Fibroblast of the aortic adventitia (primary cell): ENCODE measurements at regions not wholly inside any gene's neighbourhood (a gene's known extent, or its start where the extent isn't known, plus 50 kb on each side); places are given as distances from the start of the nearest gene placed in this dataset.

Experiments used
- DNase-seq: peaks from one replicate; pipeline ENCODE4 v3.0.0-alpha.2; 2010; ENCODE audit warnings: low read depth
- H3K4me3 ChIP-seq: 2 replicates; pipeline ENCODE4 v1.5.1; 2011; ENCODE audit warnings: low read depth, mild to moderate bottlenecking, control low read depth, low read length, moderate library complexity
- TF ChIP-seq, protein P1 (sequence below): IDR thresholded peaks from 2 replicates; pipeline ENCODE4 v1.5.1; 2011; ENCODE audit warnings: mild to moderate bottlenecking, low read length, control low read depth, inconsistent platforms; ENCODE audit not compliant: insufficient read depth

DNA sequence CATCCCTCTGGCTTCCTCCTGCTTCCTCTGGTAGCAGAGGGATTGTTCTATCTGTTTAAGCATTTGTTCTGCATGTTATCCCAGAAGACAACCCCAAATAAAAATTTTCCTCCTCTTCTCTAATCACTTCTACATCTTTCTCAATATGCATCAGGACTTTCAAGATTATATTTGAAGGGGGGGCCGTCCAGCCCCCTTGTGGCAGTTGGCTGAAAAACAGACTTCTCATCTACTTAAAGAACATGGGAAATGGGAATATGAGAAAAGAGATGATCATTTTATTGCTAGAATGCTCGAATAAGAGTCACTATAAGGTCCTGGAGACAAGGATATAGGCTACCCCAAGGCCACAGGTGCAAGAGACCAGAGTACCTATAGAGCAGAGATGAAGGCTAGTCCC, 466.0 kb downstream of the REEP3 start:
- DNase-seq: no peak
- H3K4me3 ChIP-seq: no peak overlapping the region

GRCh38 chr10:63994371-63994770, 473.2 kb downstream of the REEP3 start:
- TF ChIP-seq, protein P1, sequence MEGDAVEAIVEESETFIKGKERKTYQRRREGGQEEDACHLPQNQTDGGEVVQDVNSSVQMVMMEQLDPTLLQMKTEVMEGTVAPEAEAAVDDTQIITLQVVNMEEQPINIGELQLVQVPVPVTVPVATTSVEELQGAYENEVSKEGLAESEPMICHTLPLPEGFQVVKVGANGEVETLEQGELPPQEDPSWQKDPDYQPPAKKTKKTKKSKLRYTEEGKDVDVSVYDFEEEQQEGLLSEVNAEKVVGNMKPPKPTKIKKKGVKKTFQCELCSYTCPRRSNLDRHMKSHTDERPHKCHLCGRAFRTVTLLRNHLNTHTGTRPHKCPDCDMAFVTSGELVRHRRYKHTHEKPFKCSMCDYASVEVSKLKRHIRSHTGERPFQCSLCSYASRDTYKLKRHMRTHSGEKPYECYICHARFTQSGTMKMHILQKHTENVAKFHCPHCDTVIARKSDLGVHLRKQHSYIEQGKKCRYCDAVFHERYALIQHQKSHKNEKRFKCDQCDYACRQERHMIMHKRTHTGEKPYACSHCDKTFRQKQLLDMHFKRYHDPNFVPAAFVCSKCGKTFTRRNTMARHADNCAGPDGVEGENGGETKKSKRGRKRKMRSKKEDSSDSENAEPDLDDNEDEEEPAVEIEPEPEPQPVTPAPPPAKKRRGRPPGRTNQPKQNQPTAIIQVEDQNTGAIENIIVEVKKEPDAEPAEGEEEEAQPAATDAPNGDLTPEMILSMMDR: no peak
- no peak for DNase-seq

More for the DNA sequence above, 466.0 kb downstream of the REEP3 start:
- TF ChIP-seq, protein P1: no peak

DNA sequence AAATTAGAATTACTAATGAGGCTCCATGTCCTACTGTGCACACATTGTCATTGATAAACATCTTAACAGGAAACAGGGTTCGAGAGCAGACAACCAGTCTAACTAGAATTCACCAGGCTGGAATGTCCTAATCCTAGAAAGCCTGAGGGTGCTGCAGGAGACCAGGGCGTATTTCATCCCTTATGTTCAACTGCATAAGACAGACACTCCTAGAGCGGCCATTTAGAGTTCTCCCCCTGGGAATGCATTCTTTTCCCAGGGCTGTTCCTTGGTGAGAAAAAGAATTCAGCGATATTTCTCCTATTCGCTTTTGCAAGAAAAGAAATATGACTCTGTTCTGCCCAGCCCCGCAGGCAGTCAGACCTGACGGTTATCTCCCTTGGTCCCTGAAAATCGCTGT, 486.0 kb downstream of the REEP3 start:
- no peak overlapping the region for H3K4me3 ChIP-seq
- no peak for DNase-seq
- TF ChIP-seq, protein P1: no peak

More at GRCh38 chr10:63994371-63994770, 473.2 kb downstream of the REEP3 start:
- H3K4me3 ChIP-seq: no peak overlapping the region

- no peak for DNase-seq
- TF ChIP-seq, protein P1: no peak
- no peak overlapping the region for H3K4me3 ChIP-seq
Measured at GRCh38 chr10:64010711-64011110, 489.5 kb downstream of the REEP3 start.

DNA sequence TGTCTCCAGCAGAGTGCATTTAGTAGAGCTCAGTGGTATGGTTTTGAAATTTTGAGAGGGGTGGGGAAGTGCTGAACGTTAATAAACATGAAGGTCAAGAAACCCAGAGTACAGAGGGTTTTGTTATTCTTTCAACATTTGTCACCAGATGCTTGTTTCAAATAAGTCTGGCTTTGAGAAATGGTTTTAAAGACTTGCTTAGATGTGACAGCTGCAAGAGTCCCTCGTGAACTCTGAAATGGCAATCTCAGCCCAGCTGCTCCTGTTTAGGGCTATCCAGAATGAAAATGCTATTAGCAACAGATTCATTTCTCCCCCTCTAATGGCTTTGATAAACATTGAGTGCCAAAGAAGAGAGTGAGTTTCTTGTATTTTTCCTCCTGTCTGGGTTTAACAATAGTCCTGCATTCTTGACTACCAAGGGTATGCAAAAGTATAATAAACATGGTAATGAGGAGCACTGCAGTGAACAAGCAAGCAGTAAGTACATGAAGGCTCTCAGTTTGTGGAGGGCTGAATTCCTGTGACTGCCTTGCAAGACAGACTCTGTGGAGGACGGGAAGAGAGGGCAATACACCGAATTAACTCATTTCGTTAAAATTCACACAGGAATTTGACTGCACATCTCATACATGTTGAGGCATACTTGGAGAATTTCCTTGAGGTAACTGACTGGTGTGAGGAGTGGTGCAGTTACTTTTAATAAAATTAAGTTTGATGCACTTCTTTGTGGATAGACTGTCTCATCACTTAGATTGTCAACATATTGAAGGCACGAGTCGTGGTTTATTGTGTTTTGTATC, 490.9 kb downstream of the REEP3 start:
- TF ChIP-seq, protein P1: no peak
- no peak overlapping the region for H3K4me3 ChIP-seq
- DNase-seq: no peak

DNA sequence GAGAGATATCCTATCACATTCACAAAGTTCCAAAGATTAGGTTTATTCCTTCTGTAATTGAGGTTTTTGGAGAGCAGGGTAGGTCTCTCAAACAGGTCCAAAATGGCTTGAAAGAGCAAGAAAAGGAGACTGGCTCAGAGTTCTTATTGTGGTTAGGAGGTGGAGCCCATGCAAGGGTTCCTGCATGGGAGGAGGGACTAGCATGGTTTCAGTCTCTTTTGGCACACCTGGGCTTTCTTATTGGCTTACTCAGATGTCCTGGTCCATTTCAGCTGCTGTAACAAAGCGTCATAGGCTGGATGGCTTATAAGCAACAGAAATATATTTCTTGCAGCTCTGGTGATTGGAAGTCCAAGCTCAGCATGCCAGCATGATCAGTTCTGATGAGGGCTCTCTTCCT, 493.1 kb downstream of the REEP3 start:
- DNase-seq: no peak
- H3K4me3 ChIP-seq: no peak overlapping the region
- TF ChIP-seq, protein P1: no peak

DNA sequence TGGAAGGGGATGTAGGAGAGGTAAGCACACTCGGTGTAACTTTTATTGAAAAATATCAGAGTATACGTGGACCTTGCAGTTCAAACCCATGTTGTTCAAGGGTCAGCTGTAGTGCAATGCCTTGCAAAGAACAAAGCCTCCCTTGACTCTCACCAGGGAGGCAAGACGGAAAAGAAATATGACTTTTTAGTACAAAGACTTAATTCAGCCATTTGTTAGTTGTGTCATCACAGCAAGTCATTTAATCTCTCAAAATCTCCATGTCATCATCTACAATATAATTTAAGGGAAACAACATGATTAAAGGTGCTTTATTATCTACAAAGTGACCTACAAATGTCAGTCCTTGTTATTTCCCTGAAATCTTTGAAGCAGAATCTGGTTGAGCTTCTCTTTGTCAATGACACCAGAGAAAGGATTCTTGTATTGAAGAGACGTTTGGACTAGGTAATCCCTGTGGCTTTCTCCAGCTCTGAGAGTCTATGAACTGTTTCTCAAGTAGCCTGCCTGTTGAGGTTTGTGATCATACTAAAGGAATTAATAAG, 502.8 kb downstream of the REEP3 start:
- H3K4me3 ChIP-seq: no peak overlapping the region
- TF ChIP-seq, protein P1: no peak
- no peak for DNase-seq
